GM12865 (cell line): ENCODE measurements at regions not wholly inside any gene's neighbourhood (a gene's known extent, or its start where the extent isn't known, plus 50 kb on each side); places are given as distances from the start of the nearest gene placed in this dataset.

Experiments
- DNase-seq: peaks from one replicate; pipeline ENCODE4 v3.0.0; 2010; ENCODE audit warnings: low read depth
- H3K4me3 ChIP-seq: 2 replicates; pipeline ENCODE4 v1.5.1; 2011; ENCODE audit warnings: mild to moderate bottlenecking, low read depth, low read length, control low read depth
- TF ChIP-seq, protein P1 (sequence below): IDR thresholded peaks from 2 replicates; pipeline ENCODE4 v1.5.1; 2011; ENCODE audit warnings: low read length, control low read depth, low read depth, inconsistent platforms; ENCODE audit not compliant: insufficient read depth; ENCODE audit errors: missing control alignments

DNA sequence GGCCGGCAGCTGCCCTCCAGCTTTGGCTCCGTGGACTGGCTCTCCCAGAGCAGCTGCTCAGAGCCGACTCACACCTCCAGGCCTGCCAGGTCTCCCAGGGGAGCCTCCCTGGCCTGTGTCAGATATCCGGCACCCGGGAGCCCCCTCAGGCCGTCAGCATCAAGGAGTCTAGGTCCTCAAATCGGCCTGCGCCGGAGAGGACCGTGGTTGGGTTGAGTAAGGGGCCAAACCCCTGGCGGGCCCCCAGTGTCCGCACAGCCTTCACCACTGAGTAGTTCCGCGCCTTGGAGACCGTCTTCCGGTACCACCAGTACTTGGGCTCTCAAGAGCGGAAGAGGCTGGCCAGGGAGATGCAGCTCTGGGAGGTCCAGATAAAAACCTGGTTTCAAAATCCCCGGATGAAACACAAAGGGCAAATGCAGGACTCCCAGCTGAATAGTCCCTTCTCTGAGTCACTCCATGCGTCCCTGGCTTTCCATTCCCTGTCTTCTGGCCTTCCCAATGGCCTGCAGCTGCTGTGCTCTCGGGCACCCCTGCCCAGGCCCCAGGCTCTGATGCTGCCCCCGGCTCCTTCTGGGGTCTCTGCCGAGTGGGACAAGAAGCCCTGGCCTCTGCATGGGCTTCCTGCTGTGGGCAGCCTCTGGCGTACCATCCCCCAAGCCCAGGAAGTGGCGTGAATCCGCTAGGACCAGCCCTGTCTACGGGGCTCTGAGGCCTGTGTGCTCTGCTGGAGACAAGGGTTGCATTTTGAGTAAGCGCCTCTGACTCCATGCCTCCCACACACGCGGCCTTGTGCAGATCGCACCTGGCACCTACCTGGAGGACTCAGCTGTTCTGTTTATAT is 245.1 kb upstream of the ATXN7L3B start:
- TF ChIP-seq, protein P1, sequence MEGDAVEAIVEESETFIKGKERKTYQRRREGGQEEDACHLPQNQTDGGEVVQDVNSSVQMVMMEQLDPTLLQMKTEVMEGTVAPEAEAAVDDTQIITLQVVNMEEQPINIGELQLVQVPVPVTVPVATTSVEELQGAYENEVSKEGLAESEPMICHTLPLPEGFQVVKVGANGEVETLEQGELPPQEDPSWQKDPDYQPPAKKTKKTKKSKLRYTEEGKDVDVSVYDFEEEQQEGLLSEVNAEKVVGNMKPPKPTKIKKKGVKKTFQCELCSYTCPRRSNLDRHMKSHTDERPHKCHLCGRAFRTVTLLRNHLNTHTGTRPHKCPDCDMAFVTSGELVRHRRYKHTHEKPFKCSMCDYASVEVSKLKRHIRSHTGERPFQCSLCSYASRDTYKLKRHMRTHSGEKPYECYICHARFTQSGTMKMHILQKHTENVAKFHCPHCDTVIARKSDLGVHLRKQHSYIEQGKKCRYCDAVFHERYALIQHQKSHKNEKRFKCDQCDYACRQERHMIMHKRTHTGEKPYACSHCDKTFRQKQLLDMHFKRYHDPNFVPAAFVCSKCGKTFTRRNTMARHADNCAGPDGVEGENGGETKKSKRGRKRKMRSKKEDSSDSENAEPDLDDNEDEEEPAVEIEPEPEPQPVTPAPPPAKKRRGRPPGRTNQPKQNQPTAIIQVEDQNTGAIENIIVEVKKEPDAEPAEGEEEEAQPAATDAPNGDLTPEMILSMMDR: no peak
- no peak for DNase-seq
- no peak overlapping the region for H3K4me3 ChIP-seq

DNA sequence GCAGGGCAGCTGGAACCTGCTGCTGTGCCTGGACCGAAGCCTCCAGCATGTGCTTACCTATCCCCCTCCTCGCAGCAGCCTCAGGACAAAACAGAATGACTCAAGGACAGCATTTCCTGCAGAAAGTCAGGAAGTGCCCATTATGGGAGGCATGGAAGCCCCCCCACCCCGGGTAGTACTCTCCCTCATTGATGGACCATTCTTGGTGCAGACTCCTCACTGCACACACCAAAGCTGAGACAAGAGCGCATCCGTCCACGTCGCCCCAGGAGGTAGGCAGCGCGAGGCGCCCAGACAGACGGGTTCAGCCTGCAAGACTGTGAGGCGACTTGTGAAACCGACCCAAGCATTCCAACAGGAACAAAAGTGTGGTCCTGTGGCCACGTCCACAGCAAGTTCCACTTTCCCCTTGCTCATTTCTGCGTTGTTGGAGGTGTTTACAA is 243.9 kb upstream of the ATXN7L3B start:
- TF ChIP-seq, protein P1: no peak
- H3K4me3 ChIP-seq: no peak overlapping the region
- DNase-seq: no peak

DNA sequence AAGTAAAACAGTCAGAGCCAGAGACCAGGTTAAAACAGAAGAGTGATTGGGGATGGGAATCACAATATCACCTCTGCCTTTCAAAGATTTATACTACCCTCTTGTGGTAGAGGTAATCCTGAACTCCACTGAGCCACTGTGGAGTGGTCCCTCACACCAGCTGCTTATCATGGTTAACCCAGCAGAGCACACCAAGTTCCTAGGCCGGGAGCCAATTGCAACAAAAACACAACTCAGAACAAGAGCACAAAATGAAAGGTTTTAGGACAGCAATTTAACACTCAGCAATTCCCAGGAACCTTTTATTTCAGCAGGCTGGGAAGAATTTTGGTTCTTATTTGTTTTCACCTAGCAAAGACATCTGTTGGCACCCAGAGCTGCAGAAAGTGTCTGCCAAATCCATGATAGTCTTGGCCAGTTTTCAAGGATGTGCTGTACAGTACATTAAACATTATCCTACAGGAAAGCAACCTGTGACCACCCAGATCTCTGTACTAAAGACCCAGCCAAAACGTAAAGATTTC is 220.5 kb upstream of the ATXN7L3B start:
- no peak overlapping the region for H3K4me3 ChIP-seq
- peak; percentile 4 for DNase-seq
- TF ChIP-seq, protein P1: no peak

DNA sequence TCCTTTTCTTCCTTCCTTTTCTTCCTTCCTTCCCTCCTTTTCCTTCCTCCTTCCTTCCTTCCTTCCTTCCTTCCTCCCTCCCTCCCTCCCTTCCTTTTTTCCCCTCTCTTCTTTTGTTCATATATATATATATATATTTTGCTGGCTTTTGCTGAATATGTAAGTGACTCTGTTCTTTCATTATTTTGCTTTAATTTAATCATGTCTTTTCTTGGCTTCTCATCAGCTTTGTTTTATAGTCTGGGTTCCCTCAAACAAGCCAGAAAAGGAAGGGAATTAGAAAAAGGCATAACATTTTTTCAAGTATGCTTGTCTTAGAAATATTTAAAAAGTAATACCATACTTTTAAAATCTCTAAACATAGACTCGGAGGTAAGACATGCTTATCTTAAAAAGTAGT is 219.9 kb upstream of the ATXN7L3B start:
- TF ChIP-seq, protein P1: no peak
- no peak for DNase-seq
- no peak overlapping the region for H3K4me3 ChIP-seq

DNA sequence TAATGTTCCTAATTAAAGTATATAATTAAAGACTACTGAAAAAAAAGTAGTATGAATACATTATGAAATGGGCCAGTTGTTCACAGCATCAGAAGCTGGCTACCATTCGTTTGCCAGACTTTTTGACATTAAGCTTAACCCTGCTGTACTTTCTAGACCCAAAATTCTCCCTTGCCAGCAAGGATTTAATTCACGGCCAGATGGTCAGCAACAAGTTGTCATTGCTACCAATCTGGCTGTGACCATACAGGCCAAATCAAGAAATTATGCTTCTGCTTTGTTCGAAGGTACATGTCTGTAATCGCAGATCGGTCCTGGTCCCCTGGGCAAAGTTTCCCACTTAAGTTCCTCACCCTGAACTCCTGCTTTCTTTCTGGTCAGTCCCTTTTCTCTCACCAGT is 217.7 kb upstream of the ATXN7L3B start:
- DNase-seq: no peak
- no peak overlapping the region for H3K4me3 ChIP-seq
- TF ChIP-seq, protein P1: no peak

DNA sequence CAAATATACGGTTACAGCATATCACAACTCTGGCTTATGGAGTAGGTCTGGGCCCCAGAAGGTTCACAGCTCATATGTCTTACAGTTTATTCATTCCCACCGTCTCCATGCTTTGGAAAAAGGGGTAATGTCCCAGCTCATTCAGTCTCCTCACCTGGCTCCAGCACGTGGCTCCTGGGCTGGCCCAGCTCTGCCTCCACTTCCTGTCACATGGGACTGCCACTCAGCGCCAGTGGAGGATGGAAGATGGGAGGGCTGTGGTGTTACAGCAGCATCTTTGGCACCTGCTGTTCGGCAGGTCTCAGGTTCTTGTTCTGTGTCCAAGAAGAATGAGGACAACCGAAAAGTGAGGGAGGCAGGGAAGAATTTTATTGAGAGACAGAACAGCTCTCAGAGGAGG is 216.3 kb upstream of the ATXN7L3B start:
- DNase-seq: no peak
- TF ChIP-seq, protein P1: no peak
- H3K4me3 ChIP-seq: no peak overlapping the region
